GM18505 (cell line): ENCODE measurements at regions not wholly inside any gene's neighbourhood (a gene's known extent, or its start where the extent isn't known, plus 50 kb on each side); places are given as distances from the start of the nearest gene placed in this dataset.
A peak's percentile ranks its signal among the peaks of the same experiment; 100 is the strongest.
"Not testable (repeated sequence)": the region's sequence is repeated elsewhere in the genome, so short reads cannot be mapped to it uniquely, and the experiment has no call there.

Experiments
- ATAC-seq: cut with Tn5 transposase; IDR thresholded peaks from one replicate; pipeline ENCODE4 v1.9.1; 2021; ENCODE audit not compliant: unreplicated experiment
- POLR2A ChIP-seq: IDR thresholded peaks from 4 replicates; pipeline ENCODE4 v1.6.1; 2011; ENCODE audit warnings: borderline replicate concordance; ENCODE audit not compliant: insufficient read depth, insufficient read length; ENCODE audit errors: extremely low read depth

DNA sequence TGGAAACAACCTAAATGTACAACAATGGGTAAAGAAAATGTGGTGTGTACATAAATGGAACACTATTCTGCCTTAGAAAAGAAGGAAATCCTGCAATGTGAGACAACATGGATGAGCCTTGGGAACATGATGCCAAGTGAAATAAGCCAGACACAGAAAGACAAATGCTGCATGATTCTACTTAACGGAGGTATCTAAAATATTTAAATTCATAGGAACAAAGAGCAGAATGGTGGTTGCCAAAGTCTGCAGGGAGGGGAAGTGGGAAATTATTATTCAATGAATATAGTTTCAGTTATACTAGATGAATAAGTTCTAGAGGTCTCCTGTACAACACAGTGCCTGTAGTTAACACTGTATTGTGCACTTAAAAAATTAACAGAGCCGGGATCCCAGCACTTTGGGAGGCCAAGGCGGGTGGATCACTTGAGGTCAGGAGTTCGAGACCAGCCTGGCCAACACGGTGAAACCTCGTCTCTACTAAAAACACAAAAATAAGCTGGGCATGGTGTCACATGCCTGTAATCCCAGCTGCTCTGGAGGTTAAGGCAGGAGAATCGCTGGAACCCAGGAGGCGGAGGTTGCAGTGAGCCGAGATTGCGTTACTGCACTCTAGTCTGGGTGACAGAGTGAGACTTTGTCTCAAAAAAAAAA lies 71.4 kb upstream of the SNX9 start:
- no peak for TF ChIP-seq POLR2A
- ATAC-seq: no peak

DNA sequence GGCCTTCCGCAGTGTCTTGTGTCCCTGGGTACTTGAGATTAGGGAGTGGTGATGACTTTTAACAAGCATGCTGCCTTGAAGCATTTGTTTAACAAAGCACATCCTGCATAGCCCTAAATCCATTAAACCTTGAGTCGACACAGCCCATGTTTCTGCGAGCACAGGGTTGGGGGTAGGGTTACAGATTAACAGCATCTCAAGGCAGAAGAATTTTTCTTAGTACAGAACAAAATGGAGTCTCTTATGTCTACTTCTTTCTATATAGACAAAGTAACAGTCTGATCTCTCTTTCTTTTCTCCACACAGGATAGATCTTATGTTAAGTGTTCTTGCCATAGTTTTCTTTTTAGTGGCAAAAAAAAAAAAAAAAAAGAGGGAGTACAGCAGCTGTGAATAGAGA lies 70.2 kb upstream of the SNX9 start:
- not testable (repeated sequence) for ATAC-seq

DNA sequence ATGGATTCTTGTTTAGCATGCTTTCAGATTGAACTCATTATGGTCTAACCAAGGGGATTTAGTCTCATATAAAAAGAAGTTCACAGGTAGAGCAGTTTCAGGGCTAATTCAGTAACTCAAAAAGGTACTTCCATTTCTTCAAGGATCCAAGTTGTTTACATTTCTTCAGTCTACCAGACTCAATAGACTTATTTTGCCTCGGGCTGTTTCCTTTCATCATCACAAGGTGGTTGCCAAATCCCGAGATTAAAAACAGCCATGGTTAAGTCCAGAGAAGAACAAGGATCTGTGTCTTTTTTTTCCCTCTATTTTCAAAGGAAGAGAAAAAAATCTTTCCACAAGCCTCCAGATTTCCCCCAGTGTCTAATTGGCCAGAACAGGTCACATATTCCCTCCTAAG lies 69.8 kb upstream of the SNX9 start:
- no peak for TF ChIP-seq POLR2A
- ATAC-seq: no peak

DNA sequence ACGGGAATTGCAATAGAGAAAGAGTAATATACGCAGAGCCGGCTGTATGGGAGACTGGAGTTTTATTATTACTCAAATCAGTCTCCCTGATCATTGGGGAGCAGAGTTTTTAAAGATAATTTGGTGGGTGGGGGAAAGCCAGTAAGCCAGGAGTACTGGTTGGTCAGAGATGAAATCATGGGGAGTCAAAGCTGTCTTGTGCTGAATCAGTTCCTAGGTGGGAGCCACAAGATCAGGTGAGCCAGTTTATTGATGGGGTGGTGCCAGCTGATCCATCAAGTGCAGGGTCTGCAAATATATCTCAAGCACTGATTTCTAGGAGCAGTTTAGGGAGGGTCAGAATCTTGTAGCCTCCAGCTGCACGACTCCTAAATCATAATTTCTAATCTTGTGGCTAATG lies 69.2 kb upstream of the SNX9 start:
- not testable (repeated sequence) for ATAC-seq

DNA sequence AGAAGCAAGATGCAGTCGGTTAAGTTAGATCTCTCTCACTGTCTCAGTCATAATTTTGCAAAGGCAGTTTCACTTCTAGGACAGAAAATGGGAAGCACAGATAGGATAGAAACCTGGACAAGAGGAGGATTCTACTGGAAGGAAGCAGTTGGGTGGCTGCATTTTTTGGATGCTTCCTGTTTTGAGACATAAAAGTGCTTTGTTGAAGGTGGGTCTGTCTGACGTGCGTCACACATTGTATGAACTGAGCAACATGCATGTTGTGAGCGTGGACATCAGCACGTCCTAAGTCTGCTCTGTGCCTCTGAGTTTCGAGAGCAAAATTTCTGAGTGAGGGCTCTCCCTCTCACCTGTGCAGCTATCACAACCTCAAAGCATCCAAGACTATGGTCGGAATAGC lies 68.7 kb upstream of the SNX9 start:
- ATAC-seq: no peak
- TF ChIP-seq POLR2A: no peak

DNA sequence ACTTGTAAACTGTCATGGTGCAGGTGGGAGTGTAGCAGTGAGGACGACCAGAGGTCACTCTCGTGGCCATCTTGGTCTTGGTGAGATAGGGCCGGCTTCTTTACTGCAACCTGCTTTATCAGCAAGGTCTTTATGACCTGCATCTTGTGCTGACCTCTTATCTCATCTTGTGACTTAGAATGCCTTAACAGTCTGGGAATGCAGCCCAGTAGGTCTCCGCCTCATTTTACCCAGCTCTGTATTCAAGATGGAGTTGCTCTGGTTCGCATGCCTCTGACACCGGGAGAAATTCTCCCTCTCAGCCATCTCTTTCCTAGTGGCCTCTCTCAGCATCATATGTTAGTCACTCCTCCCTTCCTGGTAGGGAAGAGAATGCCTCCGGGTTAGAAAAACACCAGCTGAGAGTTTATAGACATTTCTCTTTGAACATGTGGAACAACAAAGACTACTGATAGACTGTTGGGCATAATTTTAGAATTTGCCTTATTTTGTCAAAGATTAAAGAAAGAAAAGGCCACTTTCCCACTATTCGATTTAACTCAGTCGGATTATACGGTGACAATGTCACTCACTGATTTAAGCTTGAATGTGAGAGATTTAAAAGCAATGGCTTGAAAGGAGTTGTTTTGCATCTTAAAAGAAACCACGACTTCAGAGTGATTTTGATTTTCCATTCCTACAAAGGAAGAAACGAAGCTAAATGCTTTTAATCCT lies 67.9 kb upstream of the SNX9 start:
- no peak for ATAC-seq
- no peak for TF ChIP-seq POLR2A

DNA sequence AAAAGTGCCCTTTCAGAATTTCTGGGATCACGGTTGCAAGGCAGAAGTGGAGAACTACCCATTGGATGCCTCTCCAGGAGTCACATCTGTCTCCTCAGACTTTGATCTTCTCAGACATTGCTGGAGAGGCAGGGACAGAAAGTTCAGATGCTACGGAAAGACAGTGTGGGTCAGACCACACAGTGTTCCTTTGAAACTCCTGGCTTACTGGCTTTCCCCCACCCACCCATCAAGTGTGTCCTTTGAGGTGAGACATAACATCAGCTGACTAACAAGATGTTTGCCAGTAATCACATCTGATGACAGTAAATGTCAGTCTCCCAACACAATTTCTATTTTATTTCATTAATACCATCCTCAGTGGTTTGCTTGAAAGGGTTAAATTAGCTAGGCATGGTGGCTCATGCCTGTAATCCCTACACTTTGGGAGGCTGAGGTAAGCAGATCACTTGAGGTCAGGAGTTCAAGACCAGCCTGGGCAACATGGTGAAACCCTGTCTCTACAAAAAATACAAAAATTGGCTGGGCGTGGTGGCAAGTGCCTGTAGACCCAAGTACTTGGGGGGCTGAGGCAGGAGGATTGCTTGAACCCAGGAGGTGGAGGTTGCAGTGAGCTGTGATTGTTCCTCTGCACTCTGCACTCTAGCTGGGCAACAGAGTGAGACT lies 67.2 kb upstream of the SNX9 start:
- ATAC-seq: no peak
- TF ChIP-seq POLR2A: no peak

DNA sequence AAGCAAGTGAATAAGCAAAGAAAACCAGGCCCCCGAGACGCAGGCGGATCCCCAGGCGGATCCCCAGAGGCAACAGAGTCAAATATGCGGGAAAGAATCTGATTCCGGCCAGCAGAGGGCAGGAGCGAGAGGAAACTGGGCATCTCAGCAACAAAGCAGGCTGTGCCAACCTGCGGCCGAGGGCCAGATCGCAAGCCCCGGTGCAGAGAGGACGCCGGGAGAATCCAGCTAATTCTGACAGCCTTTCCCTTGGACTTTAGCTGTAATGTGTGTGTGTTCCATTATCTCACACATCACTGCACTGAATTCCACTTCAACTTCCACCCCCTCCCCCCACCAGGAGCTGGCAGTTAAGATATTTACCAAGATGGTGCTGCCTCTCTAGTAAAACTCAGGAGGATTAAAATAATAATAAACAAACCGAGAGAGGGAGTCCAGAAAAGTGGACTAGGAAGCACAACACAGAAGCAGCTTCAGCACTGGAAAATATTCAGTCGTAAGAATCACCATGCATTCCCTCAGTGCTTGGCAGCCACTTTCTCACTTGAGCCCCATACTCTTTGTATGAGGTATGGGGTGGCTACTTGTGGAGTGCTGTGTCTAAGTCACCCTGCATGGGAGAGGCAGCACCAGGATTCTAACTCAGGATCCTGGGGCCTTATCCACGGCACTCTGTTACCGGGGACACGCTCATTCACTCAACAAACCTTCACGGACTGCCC lies 66.2 kb upstream of the SNX9 start:
- no peak for TF ChIP-seq POLR2A

DNA sequence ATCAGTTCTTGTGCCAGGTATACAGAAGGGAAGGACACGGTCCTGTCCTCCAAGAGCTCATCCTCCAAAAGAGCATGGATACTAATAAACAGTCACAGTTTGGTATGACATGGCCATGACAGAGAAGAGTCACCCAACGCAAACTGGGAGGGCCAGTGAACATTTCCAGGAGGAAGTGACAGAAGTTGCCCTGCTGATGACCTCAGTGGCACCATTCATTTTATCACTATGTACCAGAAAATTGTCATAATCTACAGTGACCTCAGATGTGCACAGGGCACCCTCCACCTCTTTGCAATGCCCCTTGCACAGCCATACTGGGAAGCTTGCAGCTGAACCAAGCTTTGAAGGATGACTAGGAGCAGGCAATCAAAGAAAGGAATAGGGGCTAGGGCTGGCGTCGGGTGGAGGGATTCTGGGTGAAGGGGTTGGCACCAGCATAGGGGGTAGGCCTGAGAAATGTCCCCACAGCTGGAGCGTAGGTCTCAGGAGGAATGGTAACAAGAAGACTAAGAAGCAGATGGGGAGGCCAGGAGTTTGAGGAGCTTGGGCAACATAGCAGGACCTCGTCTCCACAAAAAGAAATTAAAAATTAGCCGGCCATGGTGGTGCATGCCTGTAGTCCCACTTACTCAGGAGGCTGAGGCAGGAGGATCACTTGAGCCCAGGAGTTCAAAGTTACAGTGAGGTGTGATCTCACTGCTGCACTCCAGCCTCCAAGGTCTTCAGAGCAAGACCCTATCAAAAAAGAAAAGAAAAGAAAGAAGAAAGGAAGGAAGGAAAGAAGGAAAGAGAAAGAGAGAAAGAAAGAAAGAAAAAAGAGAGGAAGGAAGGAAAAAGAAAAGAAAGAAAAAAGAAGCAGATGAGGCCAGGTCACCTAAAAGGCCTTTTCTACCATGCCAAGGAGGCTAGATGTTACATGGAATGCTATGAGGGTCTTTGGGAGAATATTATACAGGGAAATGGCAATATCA lies 65.3 kb upstream of the SNX9 start:
- TF ChIP-seq POLR2A: no peak
- no peak for ATAC-seq

More for the DNA sequence above, 66.2 kb upstream of the SNX9 start:
- ATAC-seq: no peak

DNA sequence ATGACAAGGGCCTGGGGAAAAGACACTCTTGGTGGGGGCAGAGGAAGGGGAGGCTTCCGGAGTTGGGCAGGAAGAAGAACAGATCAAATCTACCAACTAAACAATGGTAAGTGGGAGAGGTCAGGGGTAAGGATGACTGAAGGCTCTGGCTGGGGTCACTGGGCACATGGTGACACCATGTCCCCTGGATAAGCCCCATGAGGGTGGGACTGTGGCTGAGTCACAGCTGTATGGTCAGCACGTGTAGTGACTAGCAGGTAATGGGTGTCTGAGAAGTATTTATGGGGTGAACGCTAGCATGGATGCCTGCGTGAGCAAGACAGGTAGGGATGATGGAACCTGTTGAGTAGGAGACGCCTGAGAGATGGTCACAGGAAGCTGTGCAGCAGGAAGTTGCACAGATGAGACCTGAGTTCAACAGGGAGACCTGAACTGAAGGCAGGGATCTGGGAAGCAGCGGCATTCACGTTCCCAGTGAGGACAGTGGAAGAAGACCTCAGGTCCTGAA lies 64.5 kb upstream of the SNX9 start:
- no peak for ATAC-seq
- TF ChIP-seq POLR2A: no peak

DNA sequence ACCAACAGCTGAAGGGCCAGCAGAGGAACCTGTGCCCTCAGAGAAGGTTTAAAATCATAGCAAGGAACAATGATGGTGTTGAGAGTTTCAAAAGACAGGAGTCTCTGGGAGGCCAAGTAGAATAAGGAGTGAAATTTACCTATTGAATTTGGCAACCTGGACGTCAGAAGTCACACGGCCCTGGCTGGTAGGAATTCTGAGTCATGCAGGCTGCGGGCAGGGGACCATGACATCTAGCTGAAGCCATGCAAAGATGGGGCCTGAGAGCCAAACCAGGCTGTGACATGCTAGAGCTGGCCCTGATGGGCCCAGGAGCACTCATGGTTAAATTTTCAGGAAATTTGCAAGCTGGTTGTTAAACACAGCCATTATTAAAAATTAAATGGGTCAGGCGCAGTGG lies 64.0 kb upstream of the SNX9 start:
- no peak for TF ChIP-seq POLR2A
- ATAC-seq: no peak

DNA sequence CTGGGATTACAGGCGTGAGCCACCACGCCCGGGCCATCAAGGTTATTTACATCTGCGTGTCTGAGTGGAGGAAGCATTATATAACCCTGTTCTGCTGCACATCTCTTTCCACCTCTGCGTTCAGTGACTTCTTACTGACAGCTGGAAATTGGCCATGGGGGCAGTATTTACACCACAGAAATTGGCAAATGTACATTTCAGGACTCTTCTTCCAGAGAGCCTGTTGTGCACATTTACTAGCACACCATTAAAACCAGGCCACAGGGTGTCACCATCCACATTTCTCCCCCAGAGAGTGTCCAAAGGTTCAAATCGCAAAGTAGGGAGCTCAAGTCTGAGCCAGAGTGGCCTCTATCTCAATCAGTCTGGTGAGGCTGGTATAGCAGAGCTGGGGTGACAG lies 62.9 kb upstream of the SNX9 start:
- no peak for ATAC-seq

DNA sequence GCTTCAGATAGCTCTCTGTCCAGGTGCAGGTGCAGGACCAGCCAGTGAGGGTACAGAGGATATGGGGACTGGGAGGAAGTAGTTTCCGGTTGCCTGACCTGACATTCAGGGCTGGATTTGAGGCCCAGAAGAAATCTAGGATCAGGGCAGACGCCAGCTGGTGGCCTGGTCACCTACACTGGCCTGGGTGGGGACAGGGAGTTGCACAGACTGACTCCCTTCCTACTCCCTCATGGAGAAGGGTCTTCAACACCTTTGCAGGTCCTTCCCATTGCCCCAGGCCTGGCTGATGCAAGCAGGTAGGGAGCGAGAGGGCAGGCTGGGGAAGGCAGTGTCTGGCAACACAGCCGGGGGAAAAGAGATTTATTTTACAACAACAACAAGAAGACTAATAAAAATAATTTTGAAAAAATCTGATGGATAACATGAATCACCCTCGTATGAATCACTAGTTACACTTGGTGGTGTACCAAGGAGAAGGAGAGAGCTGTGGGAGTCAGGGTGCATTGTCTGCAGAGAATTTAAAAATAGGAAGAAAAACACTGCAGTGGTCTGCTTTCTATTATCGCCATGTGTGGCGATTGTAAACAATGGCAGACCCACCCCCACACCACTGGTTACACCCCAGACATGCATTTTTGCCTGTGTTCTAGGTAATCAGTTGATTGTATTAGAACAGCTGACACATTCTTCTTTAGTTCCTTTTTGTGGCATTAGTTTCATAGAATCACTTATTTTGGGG lies 62.3 kb upstream of the SNX9 start:
- TF ChIP-seq POLR2A: no peak
- peak; percentile 9 for ATAC-seq

More for the DNA sequence above, 62.9 kb upstream of the SNX9 start:
- no peak for TF ChIP-seq POLR2A
